MCF 10A (cell line): ENCODE measurements at regions not wholly inside any gene's neighbourhood (a gene's known extent, or its start where the extent isn't known, plus 50 kb on each side); places are given as distances from the start of the nearest gene placed in this dataset.

ENCODE experiments used
- BruUV-seq: library from RNA; stranded (reverse); fragments of 400-500 nt; replicated peaks from 2 replicates; lab custom pipeline; 2021; lab: Mats Ljungman, UMichigan
- CTCF ChIA-PET: fragments of 300-600 bp; sonication (Branson Sonifier 250); formaldehyde crosslinking; extraction: SDS; loops from one replicate; lab custom pipeline; 2021; ENCODE audit warnings: antibody characterized with exemption, inconsistent platforms; lab: Yijun Ruan, JAX
- POLR2A ChIA-PET: fragments of 300-600, 350-650 bp; sonication (Branson Sonifier 250); formaldehyde crosslinking; extraction: SDS; loops from one replicate; lab custom pipeline; 2020; ENCODE audit warnings: antibody characterized with exemption, inconsistent platforms; lab: Yijun Ruan, JAX
- DNase-seq: peaks from one replicate; pipeline ENCODE4 v3.0.0-alpha.2; 2018; ENCODE audit not compliant: unreplicated experiment
- H3K27ac Mint-ChIP-seq: one replicate; pipeline ENCODE4 v1.8.0; 2022; ENCODE audit warnings: mild to moderate bottlenecking, low read depth, mixed read lengths; ENCODE audit not compliant: unreplicated experiment
- H3K27me3 Mint-ChIP-seq: one replicate; pipeline ENCODE4 v1.8.0; 2022; ENCODE audit warnings: mixed read lengths; ENCODE audit not compliant: insufficient read depth, unreplicated experiment
- H3K36me3 Mint-ChIP-seq: one replicate; pipeline ENCODE4 v1.8.0; 2022; ENCODE audit warnings: mild to moderate bottlenecking, moderate library complexity, mixed read lengths; ENCODE audit not compliant: insufficient read depth, unreplicated experiment
- H3K4me1 Mint-ChIP-seq: one replicate; pipeline ENCODE4 v1.8.0; 2022; ENCODE audit warnings: mixed read lengths; ENCODE audit not compliant: insufficient read depth, unreplicated experiment
- H3K4me3 Mint-ChIP-seq: one replicate; pipeline ENCODE4 v1.8.0; 2022; ENCODE audit warnings: mild to moderate bottlenecking, moderate library complexity, mixed read lengths; ENCODE audit not compliant: unreplicated experiment
- H3K9me3 Mint-ChIP-seq: one replicate; pipeline ENCODE4 v1.8.0; 2022; ENCODE audit warnings: mixed read lengths; ENCODE audit not compliant: unreplicated experiment
- intact Hi-C: fragments of 100-400 bp; cut with micrococcal nuclease; formaldehyde crosslinking; loops from 2 replicates; pipeline ENCODE4 v1.14.1; 2022
- TF ChIP-seq, protein P1 (sequence below): fragments of 200-600 bp; IDR thresholded peaks from one replicate; pipeline ENCODE4 v1.8.0; 2022; ENCODE audit warnings: antibody characterized with exemption, mild to moderate bottlenecking; ENCODE audit not compliant: unreplicated experiment

DNA sequence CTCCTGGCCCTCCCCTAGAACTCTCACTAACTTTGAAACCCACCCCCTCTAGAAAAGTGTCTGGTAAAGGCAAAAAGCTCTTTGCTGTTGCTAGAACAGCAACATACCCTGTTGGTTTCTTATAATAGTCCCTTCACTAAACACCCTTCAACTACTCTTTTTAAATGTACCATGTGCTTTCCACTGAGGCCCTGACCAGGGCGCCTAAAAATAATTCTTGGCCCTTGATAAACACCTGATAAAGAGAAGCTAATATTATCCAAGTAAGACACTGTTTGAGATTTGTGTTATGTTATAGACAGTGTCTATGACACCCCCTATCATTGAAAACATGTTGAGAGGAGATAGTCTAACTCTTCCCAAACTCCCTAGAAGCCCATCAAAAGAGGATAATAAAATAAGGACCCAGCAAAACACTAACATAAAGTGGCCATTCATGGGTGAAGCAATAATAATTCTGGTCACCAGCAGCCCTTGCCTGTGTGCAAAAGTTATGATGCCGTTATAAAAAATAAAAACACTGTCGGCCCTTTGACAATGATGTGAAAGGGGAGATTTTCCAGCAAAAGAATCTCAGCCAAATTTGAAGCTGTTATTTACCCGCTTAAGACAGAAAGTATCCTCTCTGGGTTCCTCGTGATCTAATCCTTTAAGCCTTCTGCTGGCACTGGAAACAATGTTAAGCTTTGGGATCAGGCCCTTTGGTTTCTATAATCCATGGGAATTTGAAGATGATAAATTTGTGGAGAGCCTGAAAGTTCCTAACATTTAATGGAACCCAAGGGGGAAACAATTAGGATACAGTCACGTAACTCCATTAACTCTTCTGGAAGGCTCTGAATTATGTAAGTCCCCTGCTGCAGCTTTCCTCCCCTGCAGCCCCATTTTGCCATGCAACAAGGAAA lies 122.6 kb upstream of the PLCB4 start:
- ChIA-PET POLR2A (no interaction called here), CTCF (interaction anchor here (0.7 kb wide), 1 partner anchor 265 kb away, joined by 3 read pairs; no protein-coding TSS in a partner anchor)
- TF ChIP-seq, protein P1, sequence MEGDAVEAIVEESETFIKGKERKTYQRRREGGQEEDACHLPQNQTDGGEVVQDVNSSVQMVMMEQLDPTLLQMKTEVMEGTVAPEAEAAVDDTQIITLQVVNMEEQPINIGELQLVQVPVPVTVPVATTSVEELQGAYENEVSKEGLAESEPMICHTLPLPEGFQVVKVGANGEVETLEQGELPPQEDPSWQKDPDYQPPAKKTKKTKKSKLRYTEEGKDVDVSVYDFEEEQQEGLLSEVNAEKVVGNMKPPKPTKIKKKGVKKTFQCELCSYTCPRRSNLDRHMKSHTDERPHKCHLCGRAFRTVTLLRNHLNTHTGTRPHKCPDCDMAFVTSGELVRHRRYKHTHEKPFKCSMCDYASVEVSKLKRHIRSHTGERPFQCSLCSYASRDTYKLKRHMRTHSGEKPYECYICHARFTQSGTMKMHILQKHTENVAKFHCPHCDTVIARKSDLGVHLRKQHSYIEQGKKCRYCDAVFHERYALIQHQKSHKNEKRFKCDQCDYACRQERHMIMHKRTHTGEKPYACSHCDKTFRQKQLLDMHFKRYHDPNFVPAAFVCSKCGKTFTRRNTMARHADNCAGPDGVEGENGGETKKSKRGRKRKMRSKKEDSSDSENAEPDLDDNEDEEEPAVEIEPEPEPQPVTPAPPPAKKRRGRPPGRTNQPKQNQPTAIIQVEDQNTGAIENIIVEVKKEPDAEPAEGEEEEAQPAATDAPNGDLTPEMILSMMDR = no peak
- no peak for DNase-seq
- Mint-ChIP-seq H3K27me3 (no peaks in the 10 kb centered on the region), H3K4me1 (no peaks in the 10 kb centered on the region), H3K9me3 (peaks cover 7% of the 10 kb centered on the region), H3K4me3 (no peak overlapping the region), H3K36me3 (no peaks in the 10 kb centered on the region), H3K27ac (no peak overlapping the region)
- no TSS peak for BruUV-seq
- intact Hi-C loops = no loop called here

DNA sequence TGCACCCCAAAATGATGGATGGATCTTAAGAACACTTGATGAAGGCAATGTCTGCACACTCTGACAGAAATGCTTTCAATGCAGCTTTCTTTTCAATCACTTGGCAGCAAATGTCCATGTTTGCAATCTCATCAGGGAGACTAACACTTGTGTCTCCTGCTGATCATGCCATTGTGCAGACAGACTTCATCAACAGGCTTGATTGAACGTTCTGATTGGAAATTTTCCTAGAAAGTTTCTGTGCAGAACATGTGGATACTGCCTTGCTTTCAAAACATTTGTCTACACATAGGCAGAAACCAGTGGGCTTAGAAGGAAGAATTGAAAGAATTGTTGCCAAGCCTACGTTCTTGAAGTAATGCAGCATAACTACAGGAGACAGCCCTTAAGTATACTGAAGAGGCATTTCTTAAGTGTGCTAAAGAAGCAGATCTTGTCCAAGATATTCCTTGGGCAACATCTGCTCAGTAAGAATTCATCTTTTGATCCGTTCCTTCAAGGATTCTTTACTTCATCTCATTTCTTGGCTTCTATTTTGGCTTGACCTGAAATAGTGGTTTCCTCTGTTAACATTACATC lies 120.4 kb upstream of the PLCB4 start:
- no TSS peak for BruUV-seq
- H3K9me3 Mint-ChIP-seq = no peaks in the 10 kb centered on the region
- TF ChIP-seq, protein P1 = no peak
- H3K4me3 Mint-ChIP-seq = no peak overlapping the region
- CTCF ChIA-PET = no interaction called here
- intact Hi-C loops = no loop called here
- no peak overlapping the region for H3K27ac Mint-ChIP-seq
- POLR2A ChIA-PET = no interaction called here
- H3K4me1 Mint-ChIP-seq = no peaks in the 10 kb centered on the region
- DNase-seq = no peak
- H3K27me3 Mint-ChIP-seq = no peaks in the 10 kb centered on the region
- H3K36me3 Mint-ChIP-seq = peaks cover 4% of the 10 kb centered on the region

DNA sequence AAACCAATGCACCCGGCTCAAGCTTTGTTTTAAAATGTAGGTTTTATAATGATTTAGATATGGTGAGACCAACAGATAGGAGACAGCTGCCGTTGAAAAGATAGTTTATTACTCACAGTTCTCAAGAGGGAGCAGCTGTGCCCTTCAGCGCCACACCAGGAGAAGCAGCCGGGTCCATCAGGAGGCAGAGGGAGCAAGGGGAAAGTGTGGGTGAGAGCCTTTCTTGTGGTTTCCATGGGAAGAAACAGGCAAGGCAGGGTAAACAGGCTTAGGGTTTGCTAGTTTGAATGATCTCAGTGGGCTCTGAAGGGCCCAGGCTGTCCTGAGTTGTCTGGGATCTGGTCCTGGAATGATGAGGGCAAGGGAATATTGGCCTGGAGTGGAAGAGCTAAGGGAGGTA lies 117.7 kb upstream of the PLCB4 start:
- no peak for DNase-seq
- no TSS peak for BruUV-seq
- TF ChIP-seq, protein P1 = no peak
- Mint-ChIP-seq H3K27ac (no peak overlapping the region), H3K36me3 (peaks cover 4% of the 10 kb centered on the region), H3K4me3 (no peak overlapping the region), H3K9me3 (no peaks in the 10 kb centered on the region), H3K4me1 (no peaks in the 10 kb centered on the region), H3K27me3 (no peaks in the 10 kb centered on the region)
- ChIA-PET CTCF (interaction anchor here (0.7 to 0.8 kb wide), 2 partner anchors 161 to 771 kb away, joined by 4 read pairs; no protein-coding TSS in a partner anchor), POLR2A (no interaction called here)
- intact Hi-C loops = no loop called here

DNA sequence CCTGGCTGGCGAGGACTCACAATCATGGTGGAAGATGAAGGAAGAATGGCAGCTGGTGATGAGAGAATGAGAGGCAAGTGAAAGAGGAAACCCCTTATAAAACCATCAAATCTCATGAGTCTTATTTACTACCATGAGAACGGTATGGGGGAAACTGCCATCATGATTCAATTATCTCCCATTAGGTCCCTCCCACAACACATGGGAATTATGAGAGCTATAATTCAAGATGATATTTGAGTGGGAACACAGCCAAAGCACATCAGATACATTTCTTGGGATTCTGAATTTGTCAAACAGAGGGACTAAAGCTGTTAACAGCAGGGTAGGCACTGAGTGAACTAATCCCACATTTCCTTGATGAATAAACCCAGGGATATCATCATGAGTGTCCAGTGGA lies 116.2 kb upstream of the PLCB4 start:
- BruUV-seq = no TSS peak
- Mint-ChIP-seq H3K27me3 (no peaks in the 10 kb centered on the region), H3K9me3 (no peaks in the 10 kb centered on the region), H3K4me3 (no peak overlapping the region), H3K27ac (no peak overlapping the region), H3K36me3 (peaks cover 4% of the 10 kb centered on the region), H3K4me1 (no peaks in the 10 kb centered on the region)
- TF ChIP-seq, protein P1 = no peak
- intact Hi-C loops = no loop called here
- CTCF ChIA-PET = interaction anchor here (0.6 to 0.8 kb wide), 2 partner anchors 9 to 71 kb away, joined by 3 to 4 read pairs; no protein-coding TSS in a partner anchor
- POLR2A ChIA-PET = no interaction called here
- DNase-seq = no peak
